ENCODE measurements at regions not wholly inside any gene's neighbourhood (a gene's known extent, or its start where the extent isn't known, plus 50 kb on each side); places are given as distances from the start of the nearest gene placed in this dataset.

DNA sequence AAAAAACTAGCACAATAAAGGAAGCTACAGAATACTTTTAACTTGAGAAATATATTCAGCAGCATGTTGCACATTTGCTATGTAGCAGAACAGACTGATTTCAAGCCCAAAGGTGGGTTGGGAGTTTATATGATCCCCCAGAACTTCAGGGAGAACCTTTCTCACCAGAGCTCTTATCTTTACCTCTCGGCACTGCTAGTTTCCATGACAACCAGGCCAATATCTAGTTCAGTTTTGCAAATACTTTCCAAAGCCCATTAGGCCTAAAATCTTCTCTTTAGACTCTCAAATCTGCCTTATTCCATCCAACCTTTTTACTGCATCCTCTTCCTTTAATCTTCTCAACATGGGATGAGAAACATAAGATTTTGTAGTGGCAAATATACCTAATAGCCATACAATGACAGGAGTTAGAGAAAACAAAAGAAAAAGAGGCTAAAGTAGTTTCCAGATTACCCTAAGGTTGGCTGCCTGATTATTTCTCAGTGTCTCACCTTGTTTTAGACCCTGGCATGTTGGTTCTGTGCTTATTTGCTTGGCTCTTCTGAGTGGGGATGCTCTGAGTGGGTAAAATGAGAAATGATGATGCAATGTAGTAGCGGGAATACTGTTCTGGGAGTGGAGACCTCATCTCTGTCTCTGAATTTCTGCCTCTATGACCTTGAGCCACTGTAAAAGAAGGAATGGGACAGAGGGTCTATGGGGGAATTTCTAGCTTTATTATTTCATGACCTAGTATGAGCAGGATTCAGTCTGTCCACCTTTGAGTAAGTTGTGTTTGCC, 427.6 kb upstream of the STXBP6 start:
- DNase-seq (no peak), ATAC-seq (no peak)
- TF ChIP-seq, protein P1, sequence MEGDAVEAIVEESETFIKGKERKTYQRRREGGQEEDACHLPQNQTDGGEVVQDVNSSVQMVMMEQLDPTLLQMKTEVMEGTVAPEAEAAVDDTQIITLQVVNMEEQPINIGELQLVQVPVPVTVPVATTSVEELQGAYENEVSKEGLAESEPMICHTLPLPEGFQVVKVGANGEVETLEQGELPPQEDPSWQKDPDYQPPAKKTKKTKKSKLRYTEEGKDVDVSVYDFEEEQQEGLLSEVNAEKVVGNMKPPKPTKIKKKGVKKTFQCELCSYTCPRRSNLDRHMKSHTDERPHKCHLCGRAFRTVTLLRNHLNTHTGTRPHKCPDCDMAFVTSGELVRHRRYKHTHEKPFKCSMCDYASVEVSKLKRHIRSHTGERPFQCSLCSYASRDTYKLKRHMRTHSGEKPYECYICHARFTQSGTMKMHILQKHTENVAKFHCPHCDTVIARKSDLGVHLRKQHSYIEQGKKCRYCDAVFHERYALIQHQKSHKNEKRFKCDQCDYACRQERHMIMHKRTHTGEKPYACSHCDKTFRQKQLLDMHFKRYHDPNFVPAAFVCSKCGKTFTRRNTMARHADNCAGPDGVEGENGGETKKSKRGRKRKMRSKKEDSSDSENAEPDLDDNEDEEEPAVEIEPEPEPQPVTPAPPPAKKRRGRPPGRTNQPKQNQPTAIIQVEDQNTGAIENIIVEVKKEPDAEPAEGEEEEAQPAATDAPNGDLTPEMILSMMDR (IDR thresholded peaks at IDR 0.05) = no peak
- no peaks in the 10 kb centered on the region for H3K36me3 ChIP-seq (ENCODE audit: insufficient read depth in 1 of 2, low read depth in 1 of 2)
- no peaks in the 10 kb centered on the region for H3K4me1 ChIP-seq
- H3K27me3 ChIP-seq (ENCODE audit: insufficient read depth in 3 of 3, low read length in 2 of 3) = no peaks in the 10 kb centered on the region
- WGBS, 3 donors = 62 to 71% (median 67%) methylated on average over 2 of the region's 2 CpGs
- H3K27ac ChIP-seq = no peak overlapping the region
- H3K9me3 ChIP-seq = no peaks in the 10 kb centered on the region
- intact Hi-C loops (cut with DNase I) = no loop called here
- H3K4me3 ChIP-seq = no peak overlapping the region

DNA sequence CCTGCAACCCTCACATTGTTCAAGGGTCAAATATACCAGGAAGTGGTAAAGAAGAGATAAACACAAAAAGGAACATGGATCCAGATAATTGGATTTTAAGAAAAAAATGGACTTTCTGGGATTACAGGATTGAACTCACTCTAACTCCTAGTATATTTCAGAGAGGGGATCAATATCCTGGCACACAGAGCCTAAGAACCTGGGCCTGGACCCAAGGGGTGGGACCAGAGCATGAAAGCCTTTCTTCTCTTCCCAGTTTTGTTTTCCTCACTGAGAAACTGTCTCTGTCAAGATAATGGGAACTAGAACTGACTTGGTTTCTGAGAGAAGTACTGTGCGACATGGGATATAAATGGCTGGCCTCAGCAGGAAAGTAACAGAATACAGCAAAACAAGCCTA, 422.8 kb upstream of the STXBP6 start:
- Histone ChIP-seq H3K4me3 (no peak overlapping the region), H3K4me1 (no peaks in the 10 kb centered on the region), H3K9me3 (no peaks in the 10 kb centered on the region), H3K27me3 (ENCODE audit: insufficient read depth in 3 of 3, low read length in 2 of 3) (no peaks in the 10 kb centered on the region), H3K27ac (no peak overlapping the region), H3K36me3 (ENCODE audit: insufficient read depth in 1 of 2, low read depth in 1 of 2) (no peaks in the 10 kb centered on the region)
- TF ChIP-seq, protein P1 (IDR thresholded peaks at IDR 0.05) = no peak
- DNase-seq (no peak), ATAC-seq (no peak)
- intact Hi-C loops (cut with DNase I) = no loop called here
- 96 to 100% (median 97%) methylated on average over 1 of the region's 1 CpG for WGBS, 3 donors

DNA sequence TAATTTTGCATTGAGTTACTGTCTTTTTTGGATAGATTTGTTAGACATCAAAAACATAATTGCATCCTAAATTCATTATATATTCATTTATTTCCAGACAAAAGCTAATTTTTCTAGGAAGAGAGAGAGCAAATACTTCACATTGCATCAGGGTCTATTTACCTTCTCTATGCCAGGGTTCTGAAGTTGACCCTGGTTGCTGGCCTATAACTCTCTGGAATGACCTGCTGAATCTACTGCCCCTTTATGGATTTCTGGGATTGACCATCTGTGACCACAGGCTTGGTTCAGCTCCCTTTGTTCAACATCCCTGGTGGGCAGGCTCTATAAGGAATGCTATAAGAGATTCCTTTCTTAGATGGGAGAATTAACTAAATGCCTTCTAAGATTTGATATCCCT, 414.8 kb upstream of the STXBP6 start:
- DNase-seq (no peak), ATAC-seq (no peak)
- H3K27ac ChIP-seq = no peak overlapping the region
- intact Hi-C loops (cut with DNase I) = no loop called here
- H3K36me3 ChIP-seq (ENCODE audit: insufficient read depth in 1 of 2, low read depth in 1 of 2) = no peaks in the 10 kb centered on the region
- no peak overlapping the region for H3K4me3 ChIP-seq
- TF ChIP-seq, protein P1 (IDR thresholded peaks at IDR 0.05) = no peak
- no peaks in the 10 kb centered on the region for H3K4me1 ChIP-seq
- no peaks in the 10 kb centered on the region for H3K27me3 ChIP-seq (ENCODE audit: insufficient read depth in 3 of 3, low read length in 2 of 3)
- no peaks in the 10 kb centered on the region for H3K9me3 ChIP-seq

DNA sequence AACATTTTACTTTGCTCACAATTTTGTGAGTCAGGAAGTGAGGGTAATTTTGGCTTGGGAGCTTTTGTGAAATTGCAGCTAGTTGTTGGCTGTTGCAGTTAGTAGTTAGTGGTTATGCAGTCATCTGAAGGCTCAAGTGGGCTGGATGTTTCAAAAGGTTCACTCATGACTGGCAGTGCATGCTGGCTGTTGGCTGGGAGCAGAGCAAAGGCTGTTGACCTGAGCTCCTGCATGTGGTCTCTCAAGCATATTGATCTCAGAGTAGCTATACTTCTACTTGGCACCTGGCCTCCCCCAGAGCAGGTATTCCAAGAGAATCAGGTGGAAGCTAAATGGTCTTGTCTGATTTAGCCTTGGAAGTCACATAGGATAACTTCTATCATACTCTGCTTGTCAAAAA, 414.1 kb upstream of the STXBP6 start:
- Histone ChIP-seq H3K9me3 (no peaks in the 10 kb centered on the region), H3K4me1 (no peaks in the 10 kb centered on the region)
- intact Hi-C loops (cut with DNase I) = no loop called here

More for the DNA sequence above, 414.1 kb upstream of the STXBP6 start:
- Histone ChIP-seq H3K36me3 (ENCODE audit: insufficient read depth in 1 of 2, low read depth in 1 of 2) (no peaks in the 10 kb centered on the region), H3K4me3 (no peak overlapping the region), H3K27me3 (ENCODE audit: insufficient read depth in 3 of 3, low read length in 2 of 3) (no peaks in the 10 kb centered on the region), H3K27ac (no peak overlapping the region)
- DNase-seq (no peak), ATAC-seq (no peak)
- TF ChIP-seq, protein P1 (IDR thresholded peaks at IDR 0.05) = no peak
